ENCODE measurements at regions not wholly inside any gene's neighbourhood (a gene's known extent, or its start where the extent isn't known, plus 50 kb on each side); places are given as distances from the start of the nearest gene placed in this dataset.

DNA sequence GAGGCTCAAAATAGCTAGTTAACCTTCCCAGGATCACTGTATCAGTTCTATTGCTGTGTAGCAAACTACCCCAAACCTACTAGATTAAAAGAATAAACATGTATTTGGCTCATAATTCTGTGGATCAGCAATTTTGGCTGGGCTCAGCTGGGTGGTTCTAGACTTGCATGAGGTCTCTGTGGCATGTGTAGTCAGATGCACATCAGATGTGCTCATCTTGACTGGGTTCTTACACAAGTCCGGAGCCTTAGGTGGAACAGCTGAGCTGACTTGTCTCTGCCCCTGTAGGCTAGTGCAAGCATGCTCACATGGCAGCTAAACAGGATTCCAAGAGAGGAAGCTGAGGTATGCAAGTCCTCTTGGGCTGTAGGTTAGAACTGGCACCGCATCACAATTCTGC is 137.7 kb upstream of the PRNP start:
- no peak overlapping the region for H3K4me2 ChIP-seq (ENCODE audit: insufficient read depth, low read length)
- dilution Hi-C loops (cut with MboI; ENCODE audit: extremely low pct_ligation_motif_present, low sequenced_read_pairs) (no loop called here), intact Hi-C loops (cut with micrococcal nuclease) (no loop called here)
- H3K27me3 ChIP-seq (ENCODE audit: control insufficient read depth in 2 of 2, insufficient read depth in 2 of 2, low read length in 2 of 2), result no peaks in the 10 kb centered on the region
- ChIA-PET POLR2A (no interaction called here), CTCF (no interaction called here)
- FAIRE-seq, result no peak
- peaks cover 38% of the 10 kb centered on the region for H3K4me1 ChIP-seq (ENCODE audit: control insufficient read depth, extremely low read depth, insufficient read depth, low read length)
- H3K27ac ChIP-seq (ENCODE audit: insufficient read depth, low read depth, low read length), result no peak overlapping the region
- DNase-seq (ENCODE audit: low read depth, low spot score), result no peak
- no peaks in the 10 kb centered on the region for H3K9me1 ChIP-seq (replicated peaks; ENCODE audit: control insufficient read depth, extremely low read depth, insufficient read depth, low read length)
- no peaks in the 10 kb centered on the region for H3K36me3 ChIP-seq (ENCODE audit: control insufficient read depth in 2 of 2, extremely low read depth in 1 of 2, insufficient read depth in 2 of 2, low read length in 2 of 2)
- no peaks in the 10 kb centered on the region for H3K9me3 ChIP-seq (replicated peaks; ENCODE audit: control insufficient read depth, insufficient read depth, low read length)
- no peaks in the 10 kb centered on the region for H4K20me1 ChIP-seq (replicated peaks; ENCODE audit: control insufficient read depth, extremely low read depth, insufficient read depth, low read length)
- no peak overlapping the region for H2AFZ ChIP-seq (ENCODE audit: low read depth, low read length)
- no peak overlapping the region for H3K4me3 ChIP-seq (replicated peaks in 1 of 3; ENCODE audit: insufficient read depth in 1 of 3, low read depth in 1 of 3, low read length in 3 of 3)
- TF ChIP-seq, protein P1, sequence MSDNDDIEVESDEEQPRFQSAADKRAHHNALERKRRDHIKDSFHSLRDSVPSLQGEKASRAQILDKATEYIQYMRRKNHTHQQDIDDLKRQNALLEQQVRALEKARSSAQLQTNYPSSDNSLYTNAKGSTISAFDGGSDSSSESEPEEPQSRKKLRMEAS (IDR thresholded peaks at IDR 0.05; ENCODE audit: insufficient read depth, insufficient read length), result no peak
- TF ChIP-seq FOS (IDR thresholded peaks at IDR 0.05; ENCODE audit: borderline replicate concordance, insufficient read depth, low read length), result no peak
- TF ChIP-seq POLR2A (IDR thresholded peaks at IDR 0.05; ENCODE audit: low read depth, low read length), result no peak
- no peak for TF ChIP-seq MYC (IDR thresholded peaks at IDR 0.05; ENCODE audit: low read depth, low read length)
- no peak for TF ChIP-seq JUN (IDR thresholded peaks at IDR 0.05; ENCODE audit: borderline replicate concordance, insufficient read depth, insufficient read length, low read depth)
- no peak for TF ChIP-seq POLR2AphosphoS5 (IDR thresholded peaks at IDR 0.05; ENCODE audit: insufficient read depth, low read depth, low read length)
- TF ChIP-seq EZH2 (IDR thresholded peaks at IDR 0.05; ENCODE audit: borderline replicate concordance, low read depth, low read length, severe bottlenecking), result no peak
- no peak for TF ChIP-seq GATA2 (IDR thresholded peaks at IDR 0.05; ENCODE audit: insufficient read depth, insufficient read length, low read depth, low read length)
- TF ChIP-seq, protein P2, sequence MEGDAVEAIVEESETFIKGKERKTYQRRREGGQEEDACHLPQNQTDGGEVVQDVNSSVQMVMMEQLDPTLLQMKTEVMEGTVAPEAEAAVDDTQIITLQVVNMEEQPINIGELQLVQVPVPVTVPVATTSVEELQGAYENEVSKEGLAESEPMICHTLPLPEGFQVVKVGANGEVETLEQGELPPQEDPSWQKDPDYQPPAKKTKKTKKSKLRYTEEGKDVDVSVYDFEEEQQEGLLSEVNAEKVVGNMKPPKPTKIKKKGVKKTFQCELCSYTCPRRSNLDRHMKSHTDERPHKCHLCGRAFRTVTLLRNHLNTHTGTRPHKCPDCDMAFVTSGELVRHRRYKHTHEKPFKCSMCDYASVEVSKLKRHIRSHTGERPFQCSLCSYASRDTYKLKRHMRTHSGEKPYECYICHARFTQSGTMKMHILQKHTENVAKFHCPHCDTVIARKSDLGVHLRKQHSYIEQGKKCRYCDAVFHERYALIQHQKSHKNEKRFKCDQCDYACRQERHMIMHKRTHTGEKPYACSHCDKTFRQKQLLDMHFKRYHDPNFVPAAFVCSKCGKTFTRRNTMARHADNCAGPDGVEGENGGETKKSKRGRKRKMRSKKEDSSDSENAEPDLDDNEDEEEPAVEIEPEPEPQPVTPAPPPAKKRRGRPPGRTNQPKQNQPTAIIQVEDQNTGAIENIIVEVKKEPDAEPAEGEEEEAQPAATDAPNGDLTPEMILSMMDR (IDR thresholded peaks at IDR 0.05; ENCODE audit: extremely low read depth in 1 of 2, insufficient read depth in 1 of 2, low read depth in 1 of 2, low read length in 2 of 2), result no peak
- no peaks in the 10 kb centered on the region for H3K79me2 ChIP-seq (ENCODE audit: control insufficient read depth, insufficient read depth, low read length)
- no TSS peak for BruUV-seq (replicated peaks)
- no peak overlapping the region for H3K9ac ChIP-seq (replicated peaks; ENCODE audit: extremely low read depth, insufficient read depth, low read length)
